UCSD-AML1 (cell line): ENCODE measurements at regions not wholly inside any gene's neighbourhood (a gene's known extent, or its start where the extent isn't known, plus 50 kb on each side); places are given as distances from the start of the nearest gene placed in this dataset.

Experiments
- DNase-seq: peaks from one replicate; lab custom pipeline; 2025; ENCODE audit not compliant: unreplicated experiment; lab: John Stamatoyannopoulos, UW

GRCh38 chr7:112886208-112886607 lies 96.0 kb upstream of the TMEM168 start:
- DNase-seq, result no peak

GRCh38 chr7:112882991-112883390 lies 92.8 kb upstream of the TMEM168 start:
- no peak for DNase-seq

GRCh38 chr7:112882511-112882910 lies 92.3 kb upstream of the TMEM168 start:
- no peak for DNase-seq

- DNase-seq, result no peak
These were observed 91.8 kb upstream of the TMEM168 start for GRCh38 chr7:112882022-112882421.

- no peak for DNase-seq
These were observed 90.7 kb upstream of the TMEM168 start for GRCh38 chr7:112880818-112881418.

- no peak for DNase-seq
These were observed 87.7 kb upstream of the TMEM168 start for GRCh38 chr7:112877691-112878460.

- no peak for DNase-seq
These were observed 86.7 kb upstream of the TMEM168 start for GRCh38 chr7:112876877-112877276.

- no peak for DNase-seq
These were observed 84.7 kb upstream of the TMEM168 start for GRCh38 chr7:112874909-112875308.

GRCh38 chr7:112873831-112874553 lies 83.8 kb upstream of the TMEM168 start:
- DNase-seq, result no peak

- DNase-seq, result peak; percentile 6
These were observed 79.0 kb upstream of the TMEM168 start for GRCh38 chr7:112869111-112869774.

- DNase-seq, result no peak
These were observed 78.4 kb upstream of the TMEM168 start for GRCh38 chr7:112868609-112869008.

GRCh38 chr7:112866424-112866823 lies 76.2 kb upstream of the TMEM168 start:
- DNase-seq, result no peak

GRCh38 chr7:112864380-112864779 lies 74.2 kb upstream of the TMEM168 start:
- DNase-seq, result no peak

GRCh38 chr7:112858838-112859237 lies 68.6 kb upstream of the TMEM168 start:
- DNase-seq, result no peak

- DNase-seq, result no peak
These were observed 65.0 kb upstream of the TMEM168 start for GRCh38 chr7:112855227-112855626.

GRCh38 chr7:112854169-112854568 lies 64.0 kb upstream of the TMEM168 start:
- no peak for DNase-seq

GRCh38 chr7:112853422-112853821 lies 63.2 kb upstream of the TMEM168 start:
- DNase-seq, result no peak

GRCh38 chr7:112843151-112843550 lies 53.0 kb upstream of the TMEM168 start:
- no peak for DNase-seq
